Transverse colon (tissue), 4 donors: ENCODE measurements at regions not wholly inside any gene's neighbourhood (a gene's known extent, or its start where the extent isn't known, plus 50 kb on each side); places are given as distances from the start of the nearest gene placed in this dataset.

Experiments used
- CTCF ChIP-seq, 5 experiments: fragments of 200-600 bp in 3 of 5; fragments of 450-650 bp in 2 of 5; sonication (generic) in 3 of 5; IDR thresholded peaks; 1 replicate in 2 of 5; 2 replicates in 3 of 5; pipeline ENCODE4 v1.5.1; 2016 to 2017; ENCODE audit warnings: antibody characterized with exemption in 5 of 5, inconsistent platforms in 3 of 5, mild to moderate bottlenecking in 2 of 5, moderate library complexity in 1 of 5
- EP300 ChIP-seq: sonication (generic); formaldehyde crosslinking; IDR thresholded peaks from one replicate; pipeline ENCODE4 v1.6.1; 2017; ENCODE audit warnings: antibody characterized with exemption, low read depth
- POLR2A ChIP-seq: fragments of 450-650 bp; IDR thresholded peaks from one replicate; pipeline ENCODE4 v1.6.1; 2016; ENCODE audit warnings: antibody characterized with exemption, mild to moderate bottlenecking, moderate library complexity
- POLR2AphosphoS5 ChIP-seq, 3 donors: sonication (generic); formaldehyde crosslinking; IDR thresholded peaks; one replicate each; pipeline ENCODE4 v1.6.1; 2016; ENCODE audit warnings: antibody characterized with exemption in 3 of 3

GRCh38 chr19:28968721-28969120 is 244.2 kb downstream of the UQCRFS1 start:
- TF ChIP-seq CTCF (IDR thresholded peaks at IDR 0.05) (no peak), EP300 (no peak), POLR2A (no peak), POLR2AphosphoS5 (IDR thresholded peaks at IDR 0.05) (no peak)
